ENCODE measurements at regions not wholly inside any gene's neighbourhood (a gene's known extent, or its start where the extent isn't known, plus 50 kb on each side); places are given as distances from the start of the nearest gene placed in this dataset.

DNA sequence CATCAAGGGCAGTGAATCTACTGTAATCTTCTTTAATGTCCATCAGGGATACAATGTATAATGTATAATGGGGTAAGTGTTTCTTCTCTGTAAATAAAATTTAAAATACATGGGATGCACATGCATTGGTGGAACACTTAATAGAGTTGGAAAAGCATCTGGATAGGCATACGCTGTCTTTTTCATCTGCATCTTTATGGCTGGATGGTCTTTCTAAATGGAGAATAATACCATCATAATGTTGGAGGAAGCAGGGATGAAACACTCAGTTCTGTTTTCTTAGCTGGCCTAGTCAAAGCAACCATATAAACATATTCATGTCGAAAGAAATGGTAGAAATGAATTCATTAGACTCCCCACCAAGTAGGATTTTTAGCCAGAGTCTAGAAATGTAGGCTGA is 202.8 kb downstream of the CDCA7 start:
- Histone ChIP-seq H3K9me3 (ENCODE audit: severe bottlenecking) (no peaks in the 10 kb centered on the region), H3K27ac (ENCODE audit: poor library complexity, severe bottlenecking) (no peak overlapping the region), H3K4me3 (ENCODE audit: severe bottlenecking) (no peak overlapping the region), H3K27me3 (ENCODE audit: insufficient read depth, poor library complexity, severe bottlenecking) (no peaks in the 10 kb centered on the region), H3K4me1 (ENCODE audit: insufficient read depth, poor library complexity, severe bottlenecking) (no peaks in the 10 kb centered on the region), H3K36me3 (ENCODE audit: low read depth) (no peaks in the 10 kb centered on the region)
- ATAC-seq (ENCODE audit: low read depth) = no peak
- no peak for DNase-seq (ENCODE audit: low spot score)
- TF ChIP-seq, protein P1, sequence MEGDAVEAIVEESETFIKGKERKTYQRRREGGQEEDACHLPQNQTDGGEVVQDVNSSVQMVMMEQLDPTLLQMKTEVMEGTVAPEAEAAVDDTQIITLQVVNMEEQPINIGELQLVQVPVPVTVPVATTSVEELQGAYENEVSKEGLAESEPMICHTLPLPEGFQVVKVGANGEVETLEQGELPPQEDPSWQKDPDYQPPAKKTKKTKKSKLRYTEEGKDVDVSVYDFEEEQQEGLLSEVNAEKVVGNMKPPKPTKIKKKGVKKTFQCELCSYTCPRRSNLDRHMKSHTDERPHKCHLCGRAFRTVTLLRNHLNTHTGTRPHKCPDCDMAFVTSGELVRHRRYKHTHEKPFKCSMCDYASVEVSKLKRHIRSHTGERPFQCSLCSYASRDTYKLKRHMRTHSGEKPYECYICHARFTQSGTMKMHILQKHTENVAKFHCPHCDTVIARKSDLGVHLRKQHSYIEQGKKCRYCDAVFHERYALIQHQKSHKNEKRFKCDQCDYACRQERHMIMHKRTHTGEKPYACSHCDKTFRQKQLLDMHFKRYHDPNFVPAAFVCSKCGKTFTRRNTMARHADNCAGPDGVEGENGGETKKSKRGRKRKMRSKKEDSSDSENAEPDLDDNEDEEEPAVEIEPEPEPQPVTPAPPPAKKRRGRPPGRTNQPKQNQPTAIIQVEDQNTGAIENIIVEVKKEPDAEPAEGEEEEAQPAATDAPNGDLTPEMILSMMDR (IDR thresholded peaks at IDR 0.05; ENCODE audit: poor library complexity, severe bottlenecking) = no peak

DNA sequence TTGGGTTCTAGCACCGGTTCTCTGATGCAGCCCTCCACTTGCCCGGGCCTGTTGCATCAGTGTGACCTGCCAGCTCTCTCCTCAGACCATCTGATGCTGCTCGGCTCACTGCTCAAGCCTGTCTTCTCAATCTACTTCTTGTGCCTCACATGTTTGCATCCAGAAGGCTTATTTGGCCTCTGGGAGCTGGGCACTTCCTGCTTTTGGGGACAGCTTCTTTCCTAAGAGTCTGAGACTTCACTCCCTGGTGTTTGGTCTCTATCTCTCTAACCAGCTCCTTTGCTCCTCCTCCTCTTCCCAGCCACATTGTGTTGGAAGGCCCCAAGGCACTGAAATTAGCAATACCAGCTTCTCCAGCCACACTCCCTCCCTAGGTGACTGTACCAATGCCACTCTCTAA is 212.8 kb downstream of the CDCA7 start:
- no peaks in the 10 kb centered on the region for H3K27me3 ChIP-seq (ENCODE audit: insufficient read depth, poor library complexity, severe bottlenecking)
- no peaks in the 10 kb centered on the region for H3K36me3 ChIP-seq (ENCODE audit: low read depth)
- ATAC-seq (ENCODE audit: low read depth) (no peak), DNase-seq (ENCODE audit: low spot score) (no peak)
- TF ChIP-seq, protein P1 (IDR thresholded peaks at IDR 0.05; ENCODE audit: poor library complexity, severe bottlenecking) = no peak
- H3K4me3 ChIP-seq (ENCODE audit: severe bottlenecking) = no peak overlapping the region
- H3K4me1 ChIP-seq (ENCODE audit: insufficient read depth, poor library complexity, severe bottlenecking) = peaks cover 6% of the 10 kb centered on the region
- no peaks in the 10 kb centered on the region for H3K9me3 ChIP-seq (ENCODE audit: severe bottlenecking)
- H3K27ac ChIP-seq (ENCODE audit: poor library complexity, severe bottlenecking) = no peak overlapping the region

DNA sequence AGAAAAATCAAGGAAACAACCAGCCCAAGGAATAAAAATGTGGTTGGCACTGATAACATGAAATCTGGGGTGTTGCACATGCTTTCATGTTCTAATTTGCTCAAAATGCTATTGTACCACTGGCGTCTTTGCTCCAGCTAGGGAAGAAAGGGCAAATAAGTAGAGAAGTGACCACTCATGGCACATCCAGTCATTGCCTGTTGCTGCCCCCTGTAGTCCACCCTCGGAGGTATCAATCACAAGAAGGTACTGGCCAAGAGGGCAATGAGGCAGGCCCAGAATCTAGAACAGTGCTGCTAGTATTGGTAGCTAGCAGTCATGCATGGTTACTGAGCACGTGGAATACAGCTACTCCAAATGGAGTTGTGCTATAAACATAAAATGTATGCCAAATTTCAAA is 213.4 kb downstream of the CDCA7 start:
- no peaks in the 10 kb centered on the region for H3K27me3 ChIP-seq (ENCODE audit: insufficient read depth, poor library complexity, severe bottlenecking)
- TF ChIP-seq, protein P1 (IDR thresholded peaks at IDR 0.05; ENCODE audit: poor library complexity, severe bottlenecking) = no peak
- H3K27ac ChIP-seq (ENCODE audit: poor library complexity, severe bottlenecking) = no peak overlapping the region
- no peaks in the 10 kb centered on the region for H3K36me3 ChIP-seq (ENCODE audit: low read depth)
- ATAC-seq (ENCODE audit: low read depth) (no peak), DNase-seq (ENCODE audit: low spot score) (no peak)
- H3K4me3 ChIP-seq (ENCODE audit: severe bottlenecking) = no peak overlapping the region
- H3K4me1 ChIP-seq (ENCODE audit: insufficient read depth, poor library complexity, severe bottlenecking) = peaks cover 6% of the 10 kb centered on the region
- no peaks in the 10 kb centered on the region for H3K9me3 ChIP-seq (ENCODE audit: severe bottlenecking)

DNA sequence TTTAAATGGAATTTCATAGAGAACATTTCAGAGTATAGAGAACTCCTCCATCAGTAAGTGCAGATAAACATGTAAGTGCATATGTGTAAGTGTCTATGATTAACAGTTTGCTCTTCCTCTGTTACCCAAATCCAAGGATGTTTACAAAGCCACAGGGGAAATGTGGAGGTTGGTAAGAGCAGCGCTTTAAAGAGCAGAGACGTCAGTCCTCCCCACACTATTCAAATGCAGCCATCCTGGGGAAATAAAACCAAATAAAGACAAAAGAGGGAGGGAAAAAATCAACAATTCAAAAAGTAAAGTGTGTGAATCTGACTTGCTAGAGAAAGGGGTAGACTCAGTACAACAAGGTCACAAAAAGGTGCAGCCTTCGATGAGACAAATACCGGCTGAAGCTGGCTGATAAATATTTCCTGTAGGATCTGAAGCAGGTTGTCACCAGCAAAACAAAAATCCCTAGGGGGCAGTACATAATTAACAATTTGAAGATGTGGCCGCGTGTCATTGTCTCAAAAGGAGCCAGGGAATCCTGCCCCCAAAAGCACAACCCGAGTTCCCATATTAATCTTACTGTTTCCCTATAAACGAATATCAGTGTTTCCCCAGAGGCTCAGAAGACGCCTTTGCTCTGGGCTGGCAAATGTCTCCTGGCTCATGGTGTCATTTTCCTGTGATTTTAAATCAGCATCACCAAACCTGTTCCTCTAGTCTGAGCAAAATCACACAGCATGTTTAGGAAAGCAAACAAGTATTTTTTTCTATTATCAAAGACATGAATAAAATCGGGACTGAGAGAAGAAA is 216.5 kb downstream of the CDCA7 start:
- no peaks in the 10 kb centered on the region for H3K27me3 ChIP-seq (ENCODE audit: insufficient read depth, poor library complexity, severe bottlenecking)
- DNase-seq (ENCODE audit: low spot score) (no peak), ATAC-seq (ENCODE audit: low read depth) (peak; percentile 42; the same call in 1 of the 3 replicates)
- H3K27ac ChIP-seq (ENCODE audit: poor library complexity, severe bottlenecking) = no peak overlapping the region
- no peaks in the 10 kb centered on the region for H3K36me3 ChIP-seq (ENCODE audit: low read depth)
- TF ChIP-seq, protein P1 (IDR thresholded peaks at IDR 0.05; ENCODE audit: poor library complexity, severe bottlenecking) = peak; percentile 63
- H3K4me1 ChIP-seq (ENCODE audit: insufficient read depth, poor library complexity, severe bottlenecking) = peaks cover 10% of the 10 kb centered on the region
- H3K9me3 ChIP-seq (ENCODE audit: severe bottlenecking) = no peaks in the 10 kb centered on the region
- H3K4me3 ChIP-seq (ENCODE audit: severe bottlenecking) = no peak overlapping the region
